Activated T-helper 1 cell treated with anti-CD3 and anti-CD28 coated beads, Interleukin-2, amount 50 U/mL, for 16 hours (primary cell): ENCODE measurements at regions not wholly inside any gene's neighbourhood (a gene's known extent, or its start where the extent isn't known, plus 50 kb on each side); places are given as distances from the start of the nearest gene placed in this dataset.
"Not testable (repeated sequence)": the region's sequence is repeated elsewhere in the genome, so short reads cannot be mapped to it uniquely, and the experiment has no call there.

Source experiments
- DNase-seq, 2 donors: peaks; one replicate each; pipeline ENCODE4 v3.0.0-alpha.2; 2020; ENCODE audit warnings: low read depth in 1 of 2, low spot score in 1 of 2

DNA sequence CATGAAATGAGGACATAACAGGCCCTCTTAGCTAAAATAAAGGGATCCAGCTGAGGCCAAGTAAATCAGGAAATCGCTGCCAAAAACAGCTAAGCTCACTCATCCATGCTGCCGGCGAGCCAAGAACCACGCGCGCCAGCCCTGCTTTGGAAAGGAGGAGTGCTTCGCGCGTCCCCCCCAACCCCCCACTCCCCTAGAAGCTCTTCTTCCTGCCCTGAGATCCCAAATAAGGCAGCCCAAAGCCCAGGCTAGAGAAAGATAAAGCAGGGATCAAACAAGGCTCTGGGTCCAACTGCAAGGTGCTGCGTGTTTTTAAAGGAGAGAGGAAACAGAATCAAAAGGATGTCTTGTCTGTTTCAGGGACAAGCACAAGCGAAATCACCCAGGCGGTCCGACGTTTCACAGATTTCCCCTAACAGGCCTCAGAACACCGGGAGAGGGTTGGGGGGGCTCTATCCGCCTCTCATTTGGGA lies 168.3 kb upstream of the AUTS2 start:
- no peak for DNase-seq

DNA sequence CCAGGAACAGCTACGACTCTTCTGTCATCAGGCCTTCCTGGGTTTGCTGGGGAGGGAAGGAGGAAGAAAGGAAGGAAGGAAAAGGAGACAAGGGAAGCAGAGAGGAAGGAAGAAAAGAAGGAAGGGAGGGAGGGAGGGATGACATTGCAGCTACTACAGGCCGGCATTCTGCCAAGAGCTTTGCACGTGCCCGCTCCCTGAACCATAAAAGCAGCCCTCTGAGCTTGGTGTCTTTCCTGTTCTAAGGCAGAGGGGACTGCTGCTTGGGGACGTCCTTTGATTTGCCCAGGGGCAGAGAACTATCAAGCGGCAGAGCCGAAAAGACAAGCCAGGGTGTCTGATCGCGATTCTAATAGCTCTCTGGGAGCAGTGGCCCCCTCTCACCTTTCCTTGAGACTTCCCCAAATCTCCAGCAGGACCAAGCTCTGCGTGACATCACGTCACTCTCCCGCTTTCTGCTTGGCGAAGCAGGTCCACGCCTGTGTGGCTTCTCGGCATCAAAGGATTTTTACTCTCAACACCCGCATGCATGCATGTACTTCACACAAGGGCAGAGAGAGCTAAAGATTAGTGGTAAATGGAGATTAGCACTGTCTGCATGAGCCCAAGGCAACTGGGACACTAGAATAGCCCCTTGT lies 167.8 kb upstream of the AUTS2 start:
- DNase-seq, result no peak

DNA sequence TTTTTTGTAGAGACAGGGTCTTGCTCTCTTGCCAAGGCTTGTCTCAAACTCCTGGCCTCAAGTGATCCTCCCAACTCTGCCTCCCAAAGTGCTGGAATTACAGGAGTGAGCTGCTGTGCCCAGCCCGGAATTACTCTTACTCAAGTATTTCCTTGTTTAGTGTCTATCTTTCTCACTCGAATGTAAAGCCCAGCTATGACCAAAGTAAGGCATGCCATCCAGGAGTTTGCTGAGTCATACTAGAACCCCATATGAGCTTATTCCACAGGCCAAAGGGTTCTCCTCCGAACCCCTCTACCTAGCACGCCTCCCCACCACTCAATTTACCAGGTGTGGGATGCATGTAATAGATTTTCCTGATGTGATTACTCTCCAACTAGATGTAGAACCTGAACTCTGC lies 166.6 kb upstream of the AUTS2 start:
- no peak for DNase-seq

DNA sequence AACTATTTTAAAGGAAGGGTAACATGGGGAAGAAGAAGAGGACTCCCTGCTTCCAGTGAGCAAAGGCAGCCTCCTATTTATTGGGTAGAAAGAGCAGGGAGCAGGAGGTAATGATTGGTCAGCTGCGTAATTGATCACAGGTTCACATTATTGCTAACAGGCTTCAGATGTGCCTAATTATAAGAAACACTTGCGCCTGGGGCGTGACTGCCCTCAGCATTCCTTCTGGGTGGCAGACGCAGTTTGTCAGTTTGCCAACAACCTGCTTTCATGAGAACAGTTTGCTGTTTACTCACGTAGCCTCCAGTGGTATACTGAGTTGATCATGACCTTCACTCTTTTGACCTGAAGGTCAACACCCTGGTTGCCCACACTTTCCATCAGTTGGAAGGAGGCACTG lies 166.0 kb upstream of the AUTS2 start:
- DNase-seq, result not testable (repeated sequence)

DNA sequence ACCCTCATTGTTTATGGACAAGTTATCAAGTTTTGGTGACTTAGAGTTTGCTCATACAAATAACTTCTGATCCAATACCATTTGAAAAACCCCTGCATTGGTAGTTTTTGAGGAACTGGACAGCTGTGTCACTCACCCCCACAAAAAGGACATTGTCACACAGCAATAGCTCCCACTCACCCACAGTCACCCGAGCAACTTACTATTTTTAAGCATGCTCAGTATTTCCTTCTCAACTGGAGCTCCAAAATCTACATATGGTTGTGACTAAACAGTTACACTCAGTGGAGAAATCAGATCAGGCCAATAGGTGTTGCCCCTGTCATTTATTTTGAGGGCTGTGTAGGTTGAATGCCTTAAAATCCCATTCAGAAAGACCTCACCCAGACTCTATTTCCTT lies 165.2 kb upstream of the AUTS2 start:
- no peak for DNase-seq

DNA sequence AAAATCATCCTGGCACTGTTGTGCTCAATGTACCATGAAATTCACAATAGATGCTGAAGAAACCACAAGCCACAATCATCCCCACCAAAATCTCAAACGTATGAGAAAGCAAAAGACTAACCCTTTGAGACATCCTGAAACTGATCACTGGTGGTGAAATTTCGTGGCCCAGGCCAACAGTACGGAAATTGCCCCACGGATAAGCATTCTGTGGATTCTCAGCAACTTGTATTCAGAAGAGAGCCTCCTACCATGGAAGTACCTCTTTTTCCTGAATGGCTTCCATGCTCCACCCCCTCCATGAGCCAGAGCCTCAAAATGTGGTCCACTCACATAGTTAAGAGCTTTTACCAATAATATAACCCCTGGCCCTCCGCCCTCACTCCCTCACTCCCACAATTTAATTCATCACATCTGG lies 163.9 kb upstream of the AUTS2 start:
- no peak for DNase-seq

DNA sequence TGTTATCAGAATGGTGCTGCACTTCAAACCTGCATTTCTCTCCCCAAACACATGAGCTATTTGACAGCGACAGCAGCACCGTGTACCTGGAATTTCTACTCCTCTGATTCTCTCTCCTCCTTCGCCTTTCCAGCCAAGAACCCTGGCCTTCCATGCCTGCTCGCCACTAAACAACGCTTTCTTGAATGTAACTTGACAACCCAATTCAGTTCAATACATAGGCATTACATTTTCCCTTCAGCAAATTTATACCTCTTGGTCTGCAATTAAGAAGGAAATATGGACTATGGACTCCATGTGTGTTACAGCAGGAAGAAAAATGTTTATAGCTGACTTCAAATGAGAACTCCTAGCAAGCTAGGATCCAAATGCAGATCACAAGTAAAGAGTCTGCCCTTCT lies 162.6 kb upstream of the AUTS2 start:
- no peak for DNase-seq

DNA sequence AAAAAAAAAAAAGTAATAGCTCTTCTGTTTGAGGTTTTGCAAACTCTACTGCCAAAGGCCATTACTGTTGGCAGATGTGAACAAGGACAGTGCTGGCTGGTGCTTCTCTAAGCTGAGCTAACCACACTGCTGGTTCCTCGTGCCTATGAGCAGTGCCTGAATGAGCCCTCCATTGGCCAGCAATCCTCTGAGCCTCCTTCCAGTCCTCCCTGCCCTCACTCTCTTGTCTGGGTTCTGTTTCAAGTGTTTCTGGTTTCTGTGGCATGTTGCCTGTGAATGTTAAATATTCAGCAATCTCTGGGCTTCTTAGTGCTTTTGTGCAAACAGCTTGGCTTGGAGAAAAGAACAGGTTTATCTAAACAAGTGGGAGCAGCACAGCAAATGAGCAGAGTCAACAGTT lies 161.3 kb upstream of the AUTS2 start:
- DNase-seq, result no peak

DNA sequence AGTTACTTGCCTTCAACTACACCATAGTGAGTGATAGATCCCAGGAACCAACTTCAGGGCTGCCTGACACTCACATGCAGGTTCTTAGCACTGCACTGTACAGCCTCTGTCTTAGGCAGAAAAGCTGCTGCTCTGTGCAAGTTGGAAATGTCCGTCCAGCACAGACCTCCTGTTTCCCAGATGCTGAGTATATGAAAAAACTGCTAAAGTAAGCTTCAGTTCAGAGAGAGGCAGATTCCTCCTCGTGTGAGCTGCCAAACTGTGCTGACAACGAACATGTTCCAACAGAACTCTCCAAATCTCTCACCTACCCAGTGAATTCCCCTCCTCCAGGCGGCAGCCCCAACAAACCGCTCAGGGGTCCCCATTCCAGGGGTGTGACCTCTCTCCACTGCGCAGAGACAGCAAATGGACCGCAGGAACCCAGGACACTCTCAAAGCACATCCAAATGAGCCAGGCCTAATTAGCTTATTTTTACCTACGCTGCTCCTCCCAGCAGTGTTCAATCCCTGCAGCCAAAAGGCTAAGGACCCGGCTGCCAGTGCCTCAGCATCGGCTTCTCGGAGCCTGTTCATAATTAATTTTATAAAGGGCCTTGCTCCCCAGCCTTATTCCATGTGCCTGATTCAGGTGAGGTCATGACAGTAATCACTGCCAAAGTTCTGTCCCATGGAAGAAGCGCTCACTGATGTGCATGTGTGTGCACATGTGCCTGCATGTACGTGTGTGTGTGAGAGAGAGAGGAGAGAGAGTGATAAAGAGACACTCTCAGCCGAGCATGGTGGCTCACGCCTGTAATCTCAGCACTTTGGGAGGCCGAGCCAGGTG lies 159.5 kb upstream of the AUTS2 start:
- DNase-seq, result no peak

DNA sequence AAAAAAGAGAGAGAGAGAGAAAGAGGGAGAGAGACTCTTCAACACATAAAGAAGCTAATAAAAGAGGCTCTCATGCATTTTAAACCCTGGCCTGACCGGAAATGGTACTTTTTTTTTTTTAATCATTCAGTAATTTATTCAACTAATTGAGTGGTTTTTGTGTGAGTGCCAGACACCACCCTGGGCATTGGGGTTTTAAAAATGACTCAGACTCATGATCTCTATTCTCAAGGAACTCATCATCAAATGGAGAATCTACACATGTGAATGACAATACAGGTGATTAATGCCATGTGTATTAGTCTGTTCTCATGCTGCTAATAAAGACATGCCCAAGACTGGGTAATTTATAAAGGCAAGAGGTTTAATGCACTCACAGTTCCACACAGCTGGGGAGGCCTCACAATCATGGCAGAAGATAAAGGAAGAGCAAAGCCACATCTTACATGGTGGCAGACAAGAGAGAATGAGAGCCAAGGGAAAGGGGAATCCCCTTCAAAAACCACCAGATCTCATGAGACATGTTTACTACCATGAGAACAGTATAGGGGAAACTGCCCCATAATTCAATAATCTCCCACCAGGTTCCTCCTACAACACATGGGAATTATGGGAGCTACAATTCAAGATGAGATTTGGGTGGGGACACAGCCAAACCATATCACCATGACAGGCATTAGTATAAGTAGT lies 158.5 kb upstream of the AUTS2 start:
- DNase-seq, result no peak

DNA sequence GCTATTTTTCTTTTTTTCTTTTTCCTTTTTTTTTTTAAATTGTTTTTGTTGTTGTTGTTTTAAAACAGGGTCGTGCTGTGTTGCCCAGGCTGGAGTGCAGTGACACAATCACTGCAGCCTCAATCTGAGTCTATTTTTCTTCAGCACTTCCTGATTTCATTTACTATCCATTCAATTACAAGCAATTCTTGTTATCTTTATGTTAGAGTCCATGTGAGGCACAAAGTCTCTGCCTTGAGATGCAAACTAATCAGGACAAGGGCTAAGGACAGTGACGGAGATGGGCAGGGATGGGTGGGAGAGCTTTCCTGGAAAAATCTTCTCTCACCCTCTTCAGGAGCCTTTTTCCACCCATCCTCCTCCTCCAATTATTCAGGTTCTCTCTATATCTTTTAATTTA lies 157.3 kb upstream of the AUTS2 start:
- no peak for DNase-seq

DNA sequence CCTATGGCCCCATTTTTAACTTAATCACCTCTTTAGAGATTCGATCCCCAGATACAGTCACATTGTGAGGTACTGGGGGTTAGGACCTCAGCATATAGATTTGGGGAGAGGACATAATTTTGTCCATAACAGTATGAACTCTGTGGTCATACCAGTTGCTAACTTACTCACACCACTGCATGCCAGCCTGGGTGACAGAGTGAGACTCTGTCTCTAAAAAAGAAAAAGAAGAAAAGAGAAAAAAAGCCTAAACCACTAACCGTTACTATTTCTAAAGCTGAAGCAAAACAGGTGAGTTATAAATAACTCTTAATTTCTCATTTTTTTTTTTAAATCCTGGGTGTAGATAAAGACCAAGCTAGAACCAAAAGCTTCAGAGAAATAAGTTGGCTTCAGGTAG lies 155.1 kb upstream of the AUTS2 start:
- DNase-seq, result no peak

DNA sequence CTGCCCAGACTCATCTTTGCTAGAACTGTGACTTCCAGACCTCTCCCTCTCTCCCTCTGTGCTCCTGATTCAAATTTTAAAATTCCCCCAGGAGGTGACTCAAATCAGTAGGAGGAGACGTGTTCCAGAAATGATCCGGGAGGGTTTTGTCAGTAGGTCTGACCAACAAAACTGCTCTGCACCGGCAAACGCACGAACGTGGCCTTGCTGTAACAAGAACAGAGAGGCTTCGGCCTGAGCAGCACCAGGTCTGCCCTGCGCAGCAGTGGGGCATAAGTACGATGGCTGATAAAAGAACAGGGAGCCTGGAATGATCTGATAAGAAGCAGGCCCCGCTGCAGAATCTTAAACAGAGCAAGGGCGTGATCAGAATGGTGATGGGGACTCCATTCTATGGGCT lies 152.7 kb upstream of the AUTS2 start:
- DNase-seq, result no peak

DNA sequence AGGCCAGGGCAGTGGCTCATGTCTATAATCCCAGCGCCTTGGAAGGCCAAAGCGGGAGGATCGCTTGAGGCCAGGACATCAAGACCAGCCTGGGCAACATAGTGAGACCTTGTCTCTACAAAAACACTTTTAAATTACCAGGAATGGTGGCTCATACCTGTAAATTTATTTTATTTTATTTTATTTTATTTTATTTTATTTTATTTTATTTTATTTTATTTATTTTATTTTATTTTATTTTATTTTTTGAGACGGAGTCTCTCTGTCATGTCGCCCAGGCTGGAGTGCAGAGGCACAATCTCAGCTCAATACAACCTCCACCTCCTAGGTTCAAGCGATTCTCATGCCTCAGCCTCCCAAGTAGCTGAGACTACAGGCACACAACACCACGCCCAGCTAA lies 152.1 kb upstream of the AUTS2 start:
- DNase-seq, result not testable (repeated sequence)

DNA sequence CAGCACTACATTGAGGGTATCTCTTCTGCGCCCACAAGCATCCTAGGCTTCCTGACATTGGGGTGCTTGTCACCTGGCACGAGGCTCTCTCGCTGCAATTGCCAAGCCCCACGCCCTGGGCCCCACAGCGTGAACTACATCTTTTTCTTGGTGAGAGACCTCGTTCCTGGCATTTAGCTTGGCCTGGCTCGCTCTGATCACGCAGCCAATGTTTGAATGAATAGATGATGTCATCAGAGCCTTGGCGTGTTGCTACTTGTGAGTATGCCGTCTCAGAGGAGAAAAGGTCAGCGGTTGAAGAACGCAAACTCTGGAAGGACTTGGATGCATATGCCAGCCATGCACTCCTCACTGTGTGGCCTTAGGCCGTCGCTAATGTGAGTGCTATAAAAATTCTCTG lies 150.2 kb upstream of the AUTS2 start:
- DNase-seq, result no peak

DNA sequence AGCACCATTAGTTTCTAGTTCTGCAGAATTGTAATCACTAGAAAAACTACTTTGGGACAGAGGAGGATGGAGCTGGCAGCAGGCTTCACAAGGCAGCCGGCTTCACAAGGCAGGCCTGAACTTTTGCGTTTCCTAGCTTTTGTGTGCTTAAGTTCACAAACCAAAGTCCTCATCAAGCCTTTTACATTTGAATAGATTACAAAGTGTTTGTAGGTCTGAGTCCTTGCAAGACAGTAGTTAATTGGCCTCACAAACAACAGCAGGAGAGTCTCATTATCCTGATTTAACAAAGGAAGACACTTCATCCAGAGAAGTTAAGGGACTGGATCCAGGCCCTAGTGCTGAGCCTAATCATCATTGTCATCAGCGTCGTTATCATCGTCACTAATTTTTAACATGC lies 147.8 kb upstream of the AUTS2 start:
- no peak for DNase-seq

DNA sequence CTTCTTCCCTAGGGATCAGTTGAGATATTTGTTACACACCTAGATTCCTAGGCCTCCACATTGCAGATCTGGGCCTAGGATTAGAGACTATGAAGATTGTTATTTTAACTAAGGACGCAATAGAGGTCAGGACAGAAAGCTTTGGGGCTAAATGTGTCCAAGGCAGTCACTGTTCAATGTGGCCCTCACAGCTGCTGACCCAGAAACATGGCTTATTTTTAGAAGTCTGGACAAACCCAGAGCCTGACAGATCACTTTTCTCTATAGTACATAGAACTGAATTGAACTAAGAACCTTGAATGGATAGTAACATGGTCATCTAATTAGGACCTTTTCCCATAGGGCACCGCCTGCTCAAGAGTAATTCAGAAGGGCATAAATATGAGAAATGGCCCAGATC lies 146.6 kb upstream of the AUTS2 start:
- DNase-seq, result no peak

DNA sequence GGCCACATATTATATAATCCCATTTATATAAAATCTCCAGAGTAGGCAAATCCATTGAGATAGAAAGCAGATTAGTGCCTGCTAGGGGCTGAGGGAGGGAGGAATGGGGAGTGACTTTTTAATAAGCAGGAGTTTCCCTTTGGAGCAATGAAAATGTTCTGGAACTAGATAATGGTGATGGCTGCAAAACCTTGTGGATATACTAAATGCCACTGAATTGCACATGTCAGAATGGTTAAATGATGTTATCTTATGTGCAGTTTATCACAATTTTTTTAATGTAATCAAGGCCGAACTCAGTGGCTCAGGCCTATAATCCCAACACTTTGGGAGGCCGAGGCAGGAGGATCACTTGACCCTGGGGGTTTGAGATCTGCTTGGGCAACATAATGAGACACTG lies 145.5 kb upstream of the AUTS2 start:
- no peak for DNase-seq

DNA sequence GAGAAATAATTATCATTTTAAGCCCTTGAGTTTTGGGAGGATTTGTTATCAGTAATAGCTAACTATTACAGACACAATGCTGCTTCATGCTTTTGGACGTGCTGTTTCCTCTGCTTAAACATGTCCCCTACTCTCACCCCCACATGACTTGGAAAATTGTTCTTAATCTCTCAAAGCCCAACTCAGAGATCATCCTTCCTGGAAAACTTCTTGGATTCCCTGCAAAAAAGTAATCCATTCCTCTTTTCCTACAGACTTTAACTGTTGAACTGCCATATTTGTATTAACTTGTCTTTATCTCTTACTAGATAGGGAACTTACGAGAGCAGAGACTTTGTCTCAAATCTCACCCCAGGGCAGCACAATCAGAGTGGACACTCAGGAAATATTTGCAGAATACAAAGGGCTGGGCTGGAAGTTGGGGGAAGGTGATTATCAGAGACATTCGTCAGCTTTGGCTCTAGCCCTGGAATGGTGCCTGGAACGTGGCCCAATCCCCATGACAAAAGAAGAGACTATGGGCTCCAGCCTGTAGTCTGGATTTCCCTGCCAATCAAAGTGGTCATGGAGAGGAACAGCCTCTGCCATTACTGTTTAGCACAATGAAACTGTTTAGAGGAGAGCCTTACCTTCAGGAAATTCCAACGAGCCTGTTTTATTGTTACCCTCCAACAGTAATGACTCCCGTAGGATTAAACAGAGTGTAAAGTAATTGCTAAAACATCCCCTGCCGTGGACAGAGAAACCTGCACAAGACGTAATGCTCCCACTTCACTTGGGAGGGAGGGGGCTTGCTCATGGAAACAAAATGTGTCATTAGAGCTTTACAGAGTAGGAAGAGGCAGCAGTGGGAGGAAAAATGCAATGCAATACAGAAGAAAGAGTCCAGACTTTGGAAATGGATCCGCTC lies 140.4 kb upstream of the AUTS2 start:
- DNase-seq, result no peak

DNA sequence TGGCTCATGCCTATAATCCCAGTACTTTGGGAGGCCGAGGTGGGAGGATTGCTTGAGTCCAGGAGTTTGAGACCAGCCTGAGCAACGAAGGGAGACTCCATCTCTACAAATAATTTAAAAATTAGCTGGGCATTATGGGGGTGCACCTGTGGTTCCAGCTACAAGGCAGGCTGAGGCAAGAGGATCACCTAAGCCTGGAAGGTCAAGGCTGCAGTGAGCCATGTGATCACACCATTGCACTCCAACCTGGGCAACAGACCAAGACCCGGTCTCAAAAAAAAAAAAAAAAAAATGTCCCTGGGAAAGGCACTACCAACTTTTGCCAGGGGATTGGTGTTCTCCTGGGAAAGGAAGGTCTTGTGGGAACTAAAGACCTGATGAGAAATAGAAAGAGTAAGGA lies 134.2 kb upstream of the AUTS2 start:
- DNase-seq, result no peak

DNA sequence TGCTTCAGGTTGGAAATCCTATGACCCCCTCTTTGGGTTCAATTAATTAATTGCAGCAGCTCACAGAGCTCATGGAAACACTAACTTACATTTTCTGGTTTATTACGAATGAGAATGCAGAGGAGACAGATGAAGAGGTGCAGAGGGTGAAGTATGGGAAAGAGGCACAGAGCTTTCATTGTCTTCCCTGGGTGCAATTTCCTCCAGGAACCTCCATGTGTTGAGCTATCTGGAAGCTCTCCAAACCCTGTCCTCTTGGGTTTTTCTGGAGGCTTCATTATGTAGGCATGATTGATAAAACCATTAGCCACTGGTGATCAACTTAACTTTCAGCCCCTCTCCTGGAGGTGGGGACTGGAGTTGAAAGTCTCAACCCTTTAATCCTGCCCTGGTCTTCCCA lies 133.0 kb upstream of the AUTS2 start:
- DNase-seq, result no peak
